Skeletal muscle satellite cell (primary cell): ENCODE measurements at regions not wholly inside any gene's neighbourhood (a gene's known extent, or its start where the extent isn't known, plus 50 kb on each side); places are given as distances from the start of the nearest gene placed in this dataset.

Experiments used
- H3K27me3 ChIP-seq: 2 replicates; pipeline ENCODE4 v1.7.0; 2013; ENCODE audit warnings: low read length; ENCODE audit not compliant: control insufficient read depth, insufficient read depth
- H3K36me3 ChIP-seq: 2 replicates; pipeline ENCODE4 v1.7.0; 2013; ENCODE audit warnings: mild to moderate bottlenecking, control low read depth, low read length; ENCODE audit not compliant: insufficient read depth
- H3K4me1 ChIP-seq: 2 replicates; pipeline ENCODE4 v1.7.0; 2013; ENCODE audit warnings: low read length; ENCODE audit not compliant: control insufficient read depth, insufficient read depth
- H3K4me2 ChIP-seq: 2 replicates; pipeline ENCODE4 v1.7.0; 2013; ENCODE audit warnings: mild to moderate bottlenecking, low read length
- H3K4me3 ChIP-seq: 2 replicates; pipeline ENCODE4 v1.7.0; 2013; ENCODE audit warnings: low read length
- H3K9ac ChIP-seq: 2 replicates; pipeline ENCODE4 v1.7.0; 2013; ENCODE audit warnings: mild to moderate bottlenecking, low read depth, low read length, moderate library complexity
- H3K9me3 ChIP-seq: replicated peaks from 2 replicates; pipeline ENCODE4 v1.7.0; 2013; ENCODE audit warnings: mild to moderate bottlenecking, control low read depth, low read length

- Histone ChIP-seq H3K9me3 (no peaks in the 10 kb centered on the region), H3K4me3 (no peak overlapping the region), H3K9ac (no peak overlapping the region), H3K27me3 (peaks cover 12% of the 10 kb centered on the region), H3K4me1 (no peaks in the 10 kb centered on the region), H3K36me3 (no peaks in the 10 kb centered on the region), H3K4me2 (no peak overlapping the region)
These were observed 627.8 kb downstream of the TBC1D22A start for GRCh38 chr22:47390026-47390970.

- peaks cover 18% of the 10 kb centered on the region for H3K27me3 ChIP-seq
- H3K9me3 ChIP-seq: no peaks in the 10 kb centered on the region
- no peak overlapping the region for H3K9ac ChIP-seq
- no peak overlapping the region for H3K4me3 ChIP-seq
- no peak overlapping the region for H3K4me2 ChIP-seq
- no peaks in the 10 kb centered on the region for H3K4me1 ChIP-seq
- no peaks in the 10 kb centered on the region for H3K36me3 ChIP-seq
These were observed 626.8 kb downstream of the TBC1D22A start for GRCh38 chr22:47389201-47389600.

- no peaks in the 10 kb centered on the region for H3K4me1 ChIP-seq
These were observed 626.3 kb downstream of the TBC1D22A start for GRCh38 chr22:47388778-47389177.

GRCh38 chr22:47388331-47388730 is 625.9 kb downstream of the TBC1D22A start:
- Histone ChIP-seq H3K9me3 (no peaks in the 10 kb centered on the region), H3K36me3 (no peaks in the 10 kb centered on the region), H3K9ac (no peak overlapping the region), H3K4me3 (no peak overlapping the region), H3K27me3 (peaks cover 18% of the 10 kb centered on the region), H3K4me2 (no peak overlapping the region), H3K4me1 (no peaks in the 10 kb centered on the region)

More at GRCh38 chr22:47388778-47389177, 626.3 kb downstream of the TBC1D22A start:
- no peak overlapping the region for H3K9ac ChIP-seq
- H3K4me3 ChIP-seq: no peak overlapping the region
- H3K9me3 ChIP-seq: no peaks in the 10 kb centered on the region
- no peaks in the 10 kb centered on the region for H3K36me3 ChIP-seq
- peaks cover 18% of the 10 kb centered on the region for H3K27me3 ChIP-seq
- H3K4me2 ChIP-seq: no peak overlapping the region

GRCh38 chr22:47386812-47387510 is 624.5 kb downstream of the TBC1D22A start:
- Histone ChIP-seq H3K27me3 (peaks cover 21% of the 10 kb centered on the region), H3K9ac (no peak overlapping the region), H3K4me2 (no peak overlapping the region), H3K4me1 (no peaks in the 10 kb centered on the region), H3K9me3 (no peaks in the 10 kb centered on the region), H3K4me3 (no peak overlapping the region), H3K36me3 (no peaks in the 10 kb centered on the region)

- H3K9me3 ChIP-seq: no peaks in the 10 kb centered on the region
- no peak overlapping the region for H3K4me3 ChIP-seq
- H3K4me1 ChIP-seq: no peaks in the 10 kb centered on the region
- H3K27me3 ChIP-seq: peaks cover 21% of the 10 kb centered on the region
- H3K4me2 ChIP-seq: no peak overlapping the region
- H3K9ac ChIP-seq: no peak overlapping the region
- no peaks in the 10 kb centered on the region for H3K36me3 ChIP-seq
These were observed 622.5 kb downstream of the TBC1D22A start for GRCh38 chr22:47384977-47385376.

- Histone ChIP-seq H3K9me3 (no peaks in the 10 kb centered on the region), H3K36me3 (no peaks in the 10 kb centered on the region), H3K4me2 (no peak overlapping the region), H3K27me3 (peaks cover 18% of the 10 kb centered on the region), H3K9ac (no peak overlapping the region), H3K4me3 (no peak overlapping the region), H3K4me1 (no peaks in the 10 kb centered on the region)
These were observed 619.9 kb downstream of the TBC1D22A start for GRCh38 chr22:47382164-47382890.

GRCh38 chr22:47381240-47381639 is 618.8 kb downstream of the TBC1D22A start:
- no peaks in the 10 kb centered on the region for H3K9me3 ChIP-seq
- H3K36me3 ChIP-seq: no peaks in the 10 kb centered on the region
- no peak overlapping the region for H3K4me2 ChIP-seq
- H3K9ac ChIP-seq: no peak overlapping the region
- no peaks in the 10 kb centered on the region for H3K4me1 ChIP-seq
- peaks cover 8% of the 10 kb centered on the region for H3K27me3 ChIP-seq
- no peak overlapping the region for H3K4me3 ChIP-seq

- Histone ChIP-seq H3K9me3 (no peaks in the 10 kb centered on the region), H3K36me3 (no peaks in the 10 kb centered on the region), H3K4me2 (no peak overlapping the region), H3K9ac (no peak overlapping the region), H3K4me3 (no peak overlapping the region), H3K27me3 (peaks cover 8% of the 10 kb centered on the region), H3K4me1 (no peaks in the 10 kb centered on the region)
These were observed 618.2 kb downstream of the TBC1D22A start for GRCh38 chr22:47380692-47381091.

GRCh38 chr22:47379037-47379436 is 616.6 kb downstream of the TBC1D22A start:
- Histone ChIP-seq H3K4me3 (no peak overlapping the region), H3K27me3 (peaks cover 3% of the 10 kb centered on the region), H3K4me2 (no peak overlapping the region), H3K9ac (no peak overlapping the region), H3K9me3 (no peaks in the 10 kb centered on the region), H3K4me1 (no peaks in the 10 kb centered on the region), H3K36me3 (no peaks in the 10 kb centered on the region)

- no peak overlapping the region for H3K4me2 ChIP-seq
- H3K27me3 ChIP-seq: peaks cover 3% of the 10 kb centered on the region
- H3K9ac ChIP-seq: no peak overlapping the region
- no peak overlapping the region for H3K4me3 ChIP-seq
- H3K36me3 ChIP-seq: no peaks in the 10 kb centered on the region
- no peaks in the 10 kb centered on the region for H3K4me1 ChIP-seq
- no peaks in the 10 kb centered on the region for H3K9me3 ChIP-seq
These were observed 615.6 kb downstream of the TBC1D22A start for GRCh38 chr22:47377926-47378560.
